ENCODE measurements at regions not wholly inside any gene's neighbourhood (a gene's known extent, or its start where the extent isn't known, plus 50 kb on each side); places are given as distances from the start of the nearest gene placed in this dataset.
"Not testable (repeated sequence)": the region's sequence is repeated elsewhere in the genome, so short reads cannot be mapped to it uniquely, and the experiment has no call there.

DNA sequence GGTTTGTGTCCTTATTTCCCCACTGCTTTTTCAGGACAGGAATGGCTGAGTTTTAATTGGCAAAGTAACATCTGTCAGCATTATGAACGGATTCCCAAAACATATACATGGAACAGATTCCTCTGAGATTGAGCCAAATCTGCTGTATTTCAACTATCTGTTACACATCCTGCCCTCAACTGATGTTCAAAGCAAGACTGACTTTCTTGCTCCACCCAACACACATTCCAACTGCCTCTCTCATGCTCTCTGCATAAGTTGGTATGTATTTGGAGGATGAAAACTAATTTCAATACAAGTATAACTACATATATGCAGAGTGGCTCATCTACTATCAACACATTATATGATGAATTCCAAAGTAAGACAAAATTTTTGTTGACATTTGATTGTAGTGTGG is 342.2 kb downstream of the GATA3 start:
- no peak for DNase-seq

GRCh38 chr10:8398771-8399170 is 344.3 kb downstream of the GATA3 start:
- no peak for DNase-seq

DNA sequence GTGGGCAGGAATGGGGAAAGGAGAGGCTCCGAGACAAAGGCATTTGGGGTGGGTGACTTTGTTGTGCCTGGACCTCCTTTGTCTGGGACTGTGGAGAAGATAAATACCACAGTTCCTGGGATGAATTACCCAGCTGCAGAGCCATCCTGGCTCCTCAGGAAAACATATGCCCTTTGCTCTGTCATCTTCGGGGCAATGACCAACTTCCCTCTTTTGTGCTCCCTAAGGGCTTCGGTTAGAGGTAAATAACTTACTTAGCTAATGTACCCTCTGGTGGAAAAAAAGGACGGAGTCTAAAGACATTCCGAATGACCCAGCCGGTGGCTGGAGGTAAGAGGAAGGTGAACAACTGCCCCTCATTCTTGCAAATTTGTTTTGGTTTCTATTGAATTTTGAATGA is 345.7 kb downstream of the GATA3 start:
- DNase-seq: no peak

- no peak for DNase-seq
Observed at GRCh38 chr10:8400892-8401291, 346.4 kb downstream of the GATA3 start.

GRCh38 chr10:8401531-8401930 is 347.0 kb downstream of the GATA3 start:
- DNase-seq: no peak

- DNase-seq: no peak
Observed at GRCh38 chr10:8402576-8402975, 348.1 kb downstream of the GATA3 start.

DNA sequence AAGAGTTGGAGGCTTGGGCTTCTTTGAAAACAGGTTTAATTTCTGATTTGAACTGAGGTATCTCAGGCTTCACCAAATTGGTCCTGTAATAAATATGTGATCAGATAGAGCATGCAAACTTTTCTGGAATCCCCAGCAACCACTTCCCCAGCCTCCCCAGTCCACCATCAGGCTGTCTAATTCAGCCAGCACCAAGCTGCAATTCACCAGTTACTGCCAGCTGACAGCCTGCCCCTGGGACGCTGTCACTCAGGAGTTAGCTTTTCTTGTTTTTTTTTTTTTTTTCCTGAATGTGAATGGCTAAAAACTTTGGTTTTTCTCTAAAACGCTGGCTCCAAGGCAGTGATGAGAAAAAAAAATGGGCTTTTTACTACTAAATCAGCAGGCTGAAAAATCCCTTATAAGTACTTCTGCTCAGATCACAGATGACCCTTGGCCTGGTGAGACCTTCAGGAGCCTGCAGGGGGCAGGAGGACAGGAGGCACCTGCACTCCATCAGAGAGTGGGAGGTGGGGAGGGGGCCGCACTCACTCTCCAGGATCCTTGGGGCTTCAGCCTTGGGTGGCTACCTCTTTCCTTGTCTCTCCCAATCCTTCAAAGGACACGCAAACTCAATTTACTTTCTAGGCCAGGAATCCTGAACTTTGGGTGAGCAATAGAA is 349.4 kb downstream of the GATA3 start:
- no peak for DNase-seq

- no peak for DNase-seq
Observed at GRCh38 chr10:8404721-8405120, 350.2 kb downstream of the GATA3 start.

- DNase-seq: no peak
Observed at GRCh38 chr10:8405596-8405995, 351.1 kb downstream of the GATA3 start.

GRCh38 chr10:8407501-8408021 is 353.1 kb downstream of the GATA3 start:
- no peak for DNase-seq

GRCh38 chr10:8410506-8410905 is 356.0 kb downstream of the GATA3 start:
- no peak for DNase-seq

DNA sequence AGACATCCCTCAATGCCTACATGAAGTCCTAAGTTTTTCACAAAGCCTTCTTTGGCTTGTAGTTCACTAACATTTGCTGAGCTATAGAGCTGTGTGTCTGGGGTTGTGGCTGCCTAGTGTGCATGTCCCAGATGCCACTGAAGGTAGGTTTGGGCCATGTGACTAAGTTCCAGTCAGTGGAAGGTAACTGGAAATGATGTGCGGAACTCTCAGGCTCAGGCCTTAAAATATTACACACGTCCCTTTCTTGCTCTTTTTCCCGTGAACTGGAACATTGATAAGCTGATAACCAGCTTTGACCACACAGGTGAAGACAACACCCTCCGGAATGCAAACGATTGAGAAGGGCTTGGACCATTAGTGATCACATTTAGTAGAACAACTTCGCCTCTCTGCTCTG is 358.1 kb downstream of the GATA3 start:
- no peak for DNase-seq

DNA sequence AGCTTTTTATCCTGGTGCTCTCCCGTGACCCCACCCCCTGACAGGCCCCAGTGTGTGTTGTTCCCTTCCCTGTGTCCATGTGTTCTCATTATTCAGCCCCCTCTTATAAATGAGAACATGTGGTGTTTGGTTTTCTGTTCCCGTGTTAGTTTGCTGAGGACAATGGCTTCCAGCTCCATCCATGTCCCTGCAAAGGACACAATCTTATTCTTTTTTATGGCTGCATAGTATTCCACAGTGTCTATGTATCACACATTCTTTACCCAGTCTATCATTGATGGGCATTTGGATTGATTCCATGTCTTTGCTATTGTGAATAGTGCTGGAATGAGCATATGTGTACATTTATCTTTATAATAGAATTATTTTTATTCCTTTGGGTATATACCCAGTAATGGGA is 360.5 kb downstream of the GATA3 start:
- not testable (repeated sequence) for DNase-seq

- DNase-seq: no peak
Observed at GRCh38 chr10:8416192-8416701, 361.8 kb downstream of the GATA3 start.

DNA sequence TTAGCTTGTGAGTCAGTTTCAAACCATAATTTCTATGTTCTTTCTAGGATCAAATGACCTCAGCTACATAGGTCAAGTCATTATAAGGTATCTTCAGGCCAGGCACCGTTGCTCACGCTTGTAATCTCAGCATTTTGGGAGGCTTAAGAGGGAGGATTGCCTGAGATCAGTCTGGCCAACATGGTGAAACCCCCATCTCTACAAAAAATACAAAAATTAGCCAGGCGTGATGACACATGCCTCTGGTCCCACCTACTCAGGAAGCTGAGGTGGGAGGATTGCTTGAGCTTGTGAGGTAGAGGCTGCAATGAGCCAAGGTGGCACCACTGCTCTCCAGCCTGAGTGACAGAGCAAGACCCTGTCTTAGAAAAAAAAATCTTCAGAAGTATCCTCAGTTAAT is 362.3 kb downstream of the GATA3 start:
- no peak for DNase-seq

DNA sequence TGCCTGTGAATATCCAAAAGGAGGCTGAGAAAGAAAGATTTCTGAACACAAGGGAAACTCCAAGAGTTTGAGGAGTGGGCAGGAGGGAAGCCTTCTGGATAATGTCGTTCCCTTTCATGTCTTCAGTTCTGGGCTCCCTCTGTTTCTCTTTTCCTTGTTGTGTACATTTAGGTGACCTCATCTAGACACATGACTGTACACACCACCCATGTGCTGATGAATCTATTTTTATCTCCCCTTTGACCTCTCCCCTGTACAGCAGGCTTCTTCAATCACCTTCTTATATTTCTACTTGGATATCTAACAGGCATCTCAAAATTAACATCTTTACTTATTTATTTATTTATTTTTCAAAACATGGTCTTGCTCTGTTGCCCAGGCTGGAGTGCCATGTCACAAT is 363.1 kb downstream of the GATA3 start:
- DNase-seq: no peak

DNA sequence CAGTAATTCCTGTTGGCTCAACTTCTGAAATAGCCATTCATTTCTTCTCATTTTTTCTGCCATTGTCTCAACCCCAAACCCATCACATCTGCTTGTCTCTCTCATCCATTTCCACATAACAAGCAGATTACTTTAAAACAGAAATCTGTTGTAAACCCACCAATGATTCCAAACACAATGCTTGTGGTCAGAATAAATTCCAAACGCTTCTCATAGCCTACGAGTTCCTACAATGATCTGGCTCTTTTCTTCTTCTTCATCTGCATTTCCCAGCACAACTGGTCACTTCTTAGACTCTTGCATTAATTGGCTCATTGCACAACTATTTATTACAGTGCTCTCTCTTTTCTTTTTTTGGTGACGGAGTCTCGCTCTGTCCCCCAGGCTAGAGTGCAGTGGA is 364.1 kb downstream of the GATA3 start:
- DNase-seq: no peak

- no peak for DNase-seq
Observed at GRCh38 chr10:8420182-8420581, 365.7 kb downstream of the GATA3 start.

DNA sequence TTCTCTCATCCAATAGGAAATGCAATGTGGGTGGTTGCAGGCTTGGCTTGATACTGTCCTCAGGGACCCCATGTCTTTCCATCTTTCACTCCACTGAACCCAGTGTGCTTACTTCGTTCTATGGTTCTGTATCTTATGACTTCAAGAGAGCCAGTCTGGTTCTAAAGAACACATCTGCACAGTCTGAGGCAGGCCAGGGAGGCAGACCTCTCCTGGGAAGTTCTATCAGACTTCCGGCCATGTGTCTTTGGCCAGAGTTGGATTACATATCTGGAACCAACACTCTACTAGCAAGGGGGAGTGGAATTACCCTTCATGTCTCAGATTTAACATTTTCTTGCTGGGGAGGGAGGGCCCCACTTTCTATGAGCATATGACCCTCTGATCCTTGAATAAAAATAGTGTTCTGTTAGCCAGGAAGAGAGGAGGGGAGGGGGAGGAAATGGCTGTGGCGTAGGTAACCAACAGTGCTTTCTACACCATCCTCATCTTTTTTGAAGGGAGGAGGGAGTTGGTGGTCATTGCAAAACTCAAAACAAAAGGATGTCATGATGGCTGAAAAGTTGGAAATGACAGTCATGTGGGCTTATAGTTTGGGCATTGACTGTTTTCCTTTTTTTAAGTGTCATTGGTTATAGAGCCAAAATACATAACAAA is 370.2 kb downstream of the GATA3 start:
- no peak for DNase-seq

DNA sequence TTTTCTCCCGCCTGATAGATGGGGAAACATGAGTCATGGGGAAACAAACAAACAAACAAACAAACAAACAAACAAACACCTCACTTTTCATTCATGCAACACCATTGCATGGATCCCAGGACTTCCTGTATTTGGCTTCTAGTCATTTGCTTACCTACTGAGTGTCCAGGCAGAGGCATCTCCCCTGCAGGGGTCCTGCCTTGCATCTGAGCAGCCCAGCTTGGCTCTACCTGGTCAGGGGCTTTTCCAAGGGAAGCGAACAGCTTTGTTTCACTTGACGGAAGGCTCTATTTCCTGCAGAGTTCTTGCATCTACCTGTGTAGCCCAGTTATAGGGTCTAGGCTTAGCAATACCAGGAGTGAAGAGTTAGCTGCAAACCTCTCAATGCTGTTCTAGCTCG is 374.2 kb downstream of the GATA3 start:
- DNase-seq: no peak

- no peak for DNase-seq
Observed at GRCh38 chr10:8430321-8430720, 375.8 kb downstream of the GATA3 start.

DNA sequence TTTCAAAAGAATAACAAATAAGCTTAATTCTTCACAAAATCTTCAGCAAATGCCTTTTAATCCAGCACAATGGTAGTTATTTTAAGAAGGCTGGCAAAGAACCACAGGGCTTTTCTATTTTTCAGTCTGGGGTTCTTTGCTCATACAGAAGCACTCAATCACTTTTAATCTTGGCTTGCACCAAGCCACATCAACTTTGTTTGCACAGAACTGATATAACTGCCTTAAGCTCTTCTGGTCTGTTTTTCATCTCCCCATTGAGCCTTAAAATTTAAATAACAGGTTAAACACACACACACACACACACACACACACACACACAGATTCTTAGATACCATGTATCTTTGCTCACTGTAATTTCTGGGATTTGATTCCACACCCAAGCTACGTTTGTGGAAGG is 377.0 kb downstream of the GATA3 start:
- no peak for DNase-seq

GRCh38 chr10:8435186-8436055 is 380.9 kb downstream of the GATA3 start:
- DNase-seq: no peak

DNA sequence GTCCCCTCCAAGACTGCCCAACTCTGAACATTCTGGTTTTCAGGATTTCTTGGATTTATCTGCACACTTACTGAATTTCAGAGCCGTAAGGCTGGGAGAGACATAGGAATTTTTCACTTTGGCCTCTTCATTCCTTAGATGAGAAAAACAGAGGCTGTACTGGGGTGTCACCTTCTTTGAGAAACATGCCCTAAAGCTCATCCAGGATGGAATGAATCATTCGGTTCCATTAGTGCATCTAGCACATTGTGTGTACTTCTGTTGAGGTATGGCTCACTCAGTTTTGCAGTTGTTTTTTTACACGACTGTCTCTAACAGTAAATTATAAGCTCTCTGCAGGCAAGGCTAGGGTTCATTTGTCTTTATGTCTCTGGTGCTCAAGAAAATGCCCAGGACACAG is 383.4 kb downstream of the GATA3 start:
- DNase-seq: no peak

Data from NCI-H1417 (cell line).